Retinal pigment epithelial cell (primary cell): ENCODE measurements at regions not wholly inside any gene's neighbourhood (a gene's known extent, or its start where the extent isn't known, plus 50 kb on each side); places are given as distances from the start of the nearest gene placed in this dataset.

Source experiments
- DNase-seq: peaks from one replicate; pipeline ENCODE4 v3.0.0-alpha.2; 2010; ENCODE audit warnings: low read depth
- H3K4me3 ChIP-seq: 2 replicates; pipeline ENCODE4 v1.5.1; 2011; ENCODE audit warnings: mild to moderate bottlenecking, low read length, control low read depth, moderate library complexity
- CTCF ChIP-seq: conservative IDR thresholded peaks from 2 replicates; pipeline ENCODE4 v1.5.1; 2011; ENCODE audit warnings: low read depth, low read length, control low read depth, inconsistent platforms

- DNase-seq, result no peak
- TF ChIP-seq CTCF, result no peak
- no peak overlapping the region for H3K4me3 ChIP-seq
Observed at GRCh38 chr13:33380487-33381079, 95.0 kb upstream of the STARD13 start.

- DNase-seq, result no peak
- no peak for TF ChIP-seq CTCF
- no peak overlapping the region for H3K4me3 ChIP-seq
Observed at GRCh38 chr13:33381180-33381579, 95.6 kb upstream of the STARD13 start.

GRCh38 chr13:33381906-33382305, 96.4 kb upstream of the STARD13 start:
- H3K4me3 ChIP-seq, result no peak overlapping the region
- DNase-seq, result no peak
- no peak for TF ChIP-seq CTCF

GRCh38 chr13:33383724-33384577, 98.4 kb upstream of the STARD13 start:
- H3K4me3 ChIP-seq, result no peak overlapping the region
- no peak for DNase-seq
- TF ChIP-seq CTCF, result no peak

- DNase-seq, result no peak
- TF ChIP-seq CTCF, result no peak
- H3K4me3 ChIP-seq, result no peak overlapping the region
Observed at GRCh38 chr13:33388286-33388998, 102.9 kb upstream of the STARD13 start.

- no peak overlapping the region for H3K4me3 ChIP-seq
- no peak for TF ChIP-seq CTCF
- DNase-seq, result no peak
Observed at GRCh38 chr13:33392794-33393405, 107.3 kb upstream of the STARD13 start.
